Endodermal cell (in vitro differentiated cells): ENCODE measurements at regions not wholly inside any gene's neighbourhood (a gene's known extent, or its start where the extent isn't known, plus 50 kb on each side); places are given as distances from the start of the nearest gene placed in this dataset.
A peak's percentile ranks its signal among the peaks of the same experiment; 100 is the strongest.

Experiments used
- DNase-seq: peaks from one replicate; pipeline ENCODE4 v3.0.0-alpha.2; 2017
- H3K27ac ChIP-seq: 2 replicates; pipeline ENCODE4 v1.5.1; 2013; ENCODE audit warnings: mild to moderate bottlenecking, low read depth, low read length, moderate library complexity
- H3K27me3 ChIP-seq: 2 replicates; pipeline ENCODE4 v1.6.1; 2013; ENCODE audit warnings: mild to moderate bottlenecking, low read length, moderate library complexity; ENCODE audit not compliant: insufficient read depth, control insufficient read depth, poor library complexity, severe bottlenecking
- H3K36me3 ChIP-seq: 2 replicates; pipeline ENCODE4 v1.7.0; 2013; ENCODE audit warnings: mild to moderate bottlenecking, low read length, moderate library complexity; ENCODE audit not compliant: control insufficient read depth, insufficient read depth
- H3K4me1 ChIP-seq: one replicate; pipeline ENCODE4 v1.7.0; 2013; ENCODE audit warnings: low read length; ENCODE audit not compliant: control insufficient read depth, insufficient read depth
- H3K4me3 ChIP-seq: 2 replicates; pipeline ENCODE4 v1.5.1; 2013; ENCODE audit warnings: mild to moderate bottlenecking, low read length, moderate library complexity
- H3K9ac ChIP-seq: 2 replicates; pipeline ENCODE4 v1.6.1; 2013; ENCODE audit warnings: mild to moderate bottlenecking, low read length, moderate library complexity; ENCODE audit not compliant: poor library complexity, severe bottlenecking; ENCODE audit errors: extremely low read depth
- H3K9me3 ChIP-seq: 2 replicates; pipeline ENCODE4 v1.6.1; 2013; ENCODE audit warnings: mild to moderate bottlenecking, low read length, moderate library complexity; ENCODE audit not compliant: control insufficient read depth
- H3K27ac Mint-ChIP-seq: 2 replicates; pipeline ENCODE4 v1.8.0; 2020; ENCODE audit warnings: mixed read lengths
- H3K27me3 Mint-ChIP-seq: 2 replicates; pipeline ENCODE4 v1.8.0; 2021; ENCODE audit warnings: mild to moderate bottlenecking, mixed read lengths; ENCODE audit not compliant: insufficient read depth
- H3K36me3 Mint-ChIP-seq: 2 replicates; pipeline ENCODE4 v1.8.0; 2020; ENCODE audit warnings: low read depth, mixed read lengths
- H3K4me1 Mint-ChIP-seq: 2 replicates; pipeline ENCODE4 v1.8.0; 2020; ENCODE audit warnings: mixed read lengths
- H3K4me3 Mint-ChIP-seq: 2 replicates; pipeline ENCODE4 v1.8.0; 2020; ENCODE audit warnings: mild to moderate bottlenecking, moderate library complexity, mixed read lengths
- H3K9me3 Mint-ChIP-seq: 2 replicates; pipeline ENCODE4 v1.8.0; 2020; ENCODE audit warnings: mild to moderate bottlenecking, mixed read lengths
- CTCF ChIP-seq: fragments of 200-600 bp; sonication (generic); conservative IDR thresholded peaks from 2 replicates; pipeline ENCODE4 v1.5.0; 2021; ENCODE audit warnings: antibody characterized with exemption, mild to moderate bottlenecking
- WGBS, 2 experiments: methylation state at CpG; one replicate each; pipeline versions ENCODE4 v1.1.5 to v1.1.7; 2013; ENCODE audit warnings: missing lambda C conversion rate in 2 of 2, mixed read lengths in 1 of 2; ENCODE audit not compliant: insufficient coverage in 1 of 2, insufficient read length in 1 of 2; 5-methylcytosine and 5-hydroxymethylcytosine counted together

GRCh38 chr4:185862340-185862739, 50.3 kb upstream of the SORBS2 start:
- Mint-ChIP-seq H3K4me1 (peaks cover 17% of the 10 kb centered on the region), H3K27me3 (no peaks in the 10 kb centered on the region), H3K9me3 (peaks cover 30% of the 10 kb centered on the region), H3K4me3 (no peak overlapping the region), H3K27ac (no peak overlapping the region), H3K36me3 (peaks cover 6% of the 10 kb centered on the region)
- Histone ChIP-seq H3K9ac (no peak overlapping the region), H3K27ac (no peak overlapping the region), H3K27me3 (no peaks in the 10 kb centered on the region), H3K36me3 (no peaks in the 10 kb centered on the region), H3K4me1 (peaks cover 6% of the 10 kb centered on the region), H3K9me3 (peaks cover 30% of the 10 kb centered on the region), H3K4me3 (no peak overlapping the region)
- 91 to 96% methylated on average over 3 to 4 of the region's 4 CpGs for WGBS, 2 experiments
- no peak for DNase-seq
- peak; percentile 58 for TF ChIP-seq CTCF

GRCh38 chr4:185863946-185864345, 52.0 kb upstream of the SORBS2 start:
- H3K9ac ChIP-seq, result no peak overlapping the region
- H3K36me3 Mint-ChIP-seq, result no peaks in the 10 kb centered on the region
- no peak overlapping the region for H3K4me3 Mint-ChIP-seq
- peaks cover 6% of the 10 kb centered on the region for H3K4me1 ChIP-seq
- H3K27me3 Mint-ChIP-seq, result no peaks in the 10 kb centered on the region
- no peaks in the 10 kb centered on the region for H3K36me3 ChIP-seq
- WGBS, 2 experiments, result 100% methylated on average over 1 of the region's 1 CpG; no CpG with 5 or more reads in 1 of the 2 experiments
- no peaks in the 10 kb centered on the region for H3K27me3 ChIP-seq
- H3K4me1 Mint-ChIP-seq, result peaks cover 17% of the 10 kb centered on the region
- no peak overlapping the region for H3K4me3 ChIP-seq
- no peak overlapping the region for H3K27ac Mint-ChIP-seq
- no peak overlapping the region for H3K27ac ChIP-seq
- TF ChIP-seq CTCF, result no peak
- DNase-seq, result no peak
- peaks cover 14% of the 10 kb centered on the region for H3K9me3 ChIP-seq
- H3K9me3 Mint-ChIP-seq, result peaks cover 14% of the 10 kb centered on the region

- Mint-ChIP-seq H3K4me3 (no peak overlapping the region), H3K9me3 (no peaks in the 10 kb centered on the region), H3K4me1 (peaks cover 19% of the 10 kb centered on the region), H3K36me3 (no peaks in the 10 kb centered on the region), H3K27ac (no peak overlapping the region), H3K27me3 (no peaks in the 10 kb centered on the region)
- Histone ChIP-seq H3K9me3 (no peaks in the 10 kb centered on the region), H3K9ac (no peak overlapping the region), H3K4me3 (no peak overlapping the region), H3K27ac (no peak overlapping the region), H3K36me3 (no peaks in the 10 kb centered on the region), H3K27me3 (no peaks in the 10 kb centered on the region), H3K4me1 (peaks cover 9% of the 10 kb centered on the region)
- TF ChIP-seq CTCF, result no peak
- WGBS, 2 experiments, result 93 to 100% methylated on average over 3 to 4 of the region's 4 CpGs
- no peak for DNase-seq
Observed at GRCh38 chr4:185865901-185866328, 53.9 kb upstream of the SORBS2 start.
